ENCODE measurements at regions not wholly inside any gene's neighbourhood (a gene's known extent, or its start where the extent isn't known, plus 50 kb on each side); places are given as distances from the start of the nearest gene placed in this dataset.
"Not testable (repeated sequence)": the region's sequence is repeated elsewhere in the genome, so short reads cannot be mapped to it uniquely, and the experiment has no call there.

DNA sequence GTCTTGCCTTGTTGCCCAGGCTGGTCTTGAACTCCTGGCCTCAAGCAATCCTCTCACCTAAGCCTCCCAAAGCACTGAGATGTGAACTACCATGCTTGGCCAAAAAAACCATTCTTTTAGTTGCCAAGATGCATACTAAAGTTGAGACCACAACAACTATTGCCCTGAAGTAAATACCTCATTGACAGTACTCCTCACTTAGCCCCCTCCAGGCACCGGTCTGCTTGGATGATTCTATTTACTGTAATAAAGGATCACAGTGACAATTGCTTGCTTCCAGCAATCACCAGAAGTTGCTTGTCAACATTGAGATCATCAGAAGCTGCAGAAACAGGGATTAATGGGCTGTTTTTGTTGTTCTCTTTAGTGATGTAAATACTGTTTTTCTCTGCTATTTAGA is 97.1 kb downstream of the CDRT15L2 start:
- TF ChIP-seq, protein P1, sequence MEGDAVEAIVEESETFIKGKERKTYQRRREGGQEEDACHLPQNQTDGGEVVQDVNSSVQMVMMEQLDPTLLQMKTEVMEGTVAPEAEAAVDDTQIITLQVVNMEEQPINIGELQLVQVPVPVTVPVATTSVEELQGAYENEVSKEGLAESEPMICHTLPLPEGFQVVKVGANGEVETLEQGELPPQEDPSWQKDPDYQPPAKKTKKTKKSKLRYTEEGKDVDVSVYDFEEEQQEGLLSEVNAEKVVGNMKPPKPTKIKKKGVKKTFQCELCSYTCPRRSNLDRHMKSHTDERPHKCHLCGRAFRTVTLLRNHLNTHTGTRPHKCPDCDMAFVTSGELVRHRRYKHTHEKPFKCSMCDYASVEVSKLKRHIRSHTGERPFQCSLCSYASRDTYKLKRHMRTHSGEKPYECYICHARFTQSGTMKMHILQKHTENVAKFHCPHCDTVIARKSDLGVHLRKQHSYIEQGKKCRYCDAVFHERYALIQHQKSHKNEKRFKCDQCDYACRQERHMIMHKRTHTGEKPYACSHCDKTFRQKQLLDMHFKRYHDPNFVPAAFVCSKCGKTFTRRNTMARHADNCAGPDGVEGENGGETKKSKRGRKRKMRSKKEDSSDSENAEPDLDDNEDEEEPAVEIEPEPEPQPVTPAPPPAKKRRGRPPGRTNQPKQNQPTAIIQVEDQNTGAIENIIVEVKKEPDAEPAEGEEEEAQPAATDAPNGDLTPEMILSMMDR (IDR thresholded peaks at IDR 0.05 in 4 of 5, conservative IDR thresholded peaks at IDR 0.05 in 1 of 5): not testable (repeated sequence)
- TF ChIP-seq POLR2A (IDR thresholded peaks at IDR 0.05): not testable (repeated sequence)
